SK-N-SH treated with all-trans-retinoic acid at 6 μM for 48 hours (cell line): ENCODE measurements at regions not wholly inside any gene's neighbourhood (a gene's known extent, or its start where the extent isn't known, plus 50 kb on each side); places are given as distances from the start of the nearest gene placed in this dataset.
"Not testable (repeated sequence)": the region's sequence is repeated elsewhere in the genome, so short reads cannot be mapped to it uniquely, and the experiment has no call there.

Source experiments
- ATAC-seq: fragments of 200-7000 bp; cut with Tn5 transposase; 3 replicates; pipeline ENCODE4 v1.9.1; 2020; ENCODE audit warnings: mild to moderate bottlenecking, moderate library complexity
- BACH2 ChIP-seq: fragments of 250-450 bp; sonication (Bioruptor Pico); IDR thresholded peaks from 2 replicates; pipeline ENCODE4 v1.9.0; 2021; ENCODE audit warnings: mild to moderate bottlenecking, borderline replicate concordance
- CSRNP3 ChIP-seq: fragments of 250-450 bp; sonication (Bioruptor Pico); IDR thresholded peaks from 2 replicates; pipeline ENCODE4 v1.5.1; 2021; ENCODE audit warnings: mild to moderate bottlenecking, moderate library complexity
- ESRRG ChIP-seq: fragments of 250-450 bp; sonication (Bioruptor Pico); IDR thresholded peaks from 2 replicates; pipeline ENCODE4 v1.6.1; 2021; ENCODE audit warnings: mild to moderate bottlenecking
- GLIS3 ChIP-seq: fragments of 250-450 bp; sonication (Bioruptor Pico); IDR thresholded peaks from 2 replicates; pipeline ENCODE4 v1.5.0; 2020; ENCODE audit warnings: mild to moderate bottlenecking, moderate library complexity
- ISL1 ChIP-seq: fragments of 250-450 bp; sonication (Bioruptor Pico); IDR thresholded peaks from 2 replicates; pipeline ENCODE4 v2.1.2; 2022; ENCODE audit warnings: mild to moderate bottlenecking, moderate library complexity
- OSR1 ChIP-seq: fragments of 250-450 bp; sonication (Bioruptor Pico); IDR thresholded peaks from 2 replicates; pipeline ENCODE4 v1.8.0; 2022; ENCODE audit warnings: moderate library complexity, mild to moderate bottlenecking, inconsistent platforms
- PATZ1 ChIP-seq: fragments of 250-450 bp; sonication (Bioruptor Pico); IDR thresholded peaks from 2 replicates; pipeline ENCODE4 v1.8.0; 2020; ENCODE audit warnings: mild to moderate bottlenecking, moderate library complexity, borderline replicate concordance
- PPARA ChIP-seq: fragments of 250-450 bp; sonication (Bioruptor Pico); IDR thresholded peaks from 2 replicates; pipeline ENCODE4 v1.5.0; 2020; ENCODE audit warnings: mild to moderate bottlenecking, borderline replicate concordance
- RARB ChIP-seq: fragments of 250-450 bp; sonication (Bioruptor Pico); IDR thresholded peaks from 2 replicates; pipeline ENCODE4 v1.8.0; 2021; ENCODE audit warnings: mild to moderate bottlenecking, moderate library complexity
- SNAI2 ChIP-seq: fragments of 250-450 bp; sonication (Bioruptor Pico); IDR thresholded peaks from 2 replicates; pipeline ENCODE4 v1.5.0; 2020; ENCODE audit warnings: mild to moderate bottlenecking, moderate library complexity
- TCF4 ChIP-seq: fragments of 250-450 bp; sonication (Bioruptor Pico); IDR thresholded peaks from 2 replicates; pipeline ENCODE4 v1.8.0; 2021; ENCODE audit warnings: mild to moderate bottlenecking, moderate library complexity, borderline replicate concordance
- TOX ChIP-seq: fragments of 250-450 bp; sonication (Bioruptor Pico); IDR thresholded peaks from 2 replicates; pipeline ENCODE4 v1.8.0; 2021; ENCODE audit warnings: mild to moderate bottlenecking, moderate library complexity, borderline replicate concordance
- ZC3H10 ChIP-seq: fragments of 250-450 bp; sonication (Bioruptor Pico); IDR thresholded peaks from 2 replicates; pipeline ENCODE4 v1.5.1; 2021; ENCODE audit warnings: mild to moderate bottlenecking, moderate library complexity
- ZFP3 ChIP-seq: fragments of 250-450 bp; sonication (Bioruptor Pico); IDR thresholded peaks from 2 replicates; pipeline ENCODE4 v1.5.0; 2020; ENCODE audit warnings: mild to moderate bottlenecking, moderate library complexity
- ZNF70 ChIP-seq: fragments of 450-650 bp; formaldehyde crosslinking; IDR thresholded peaks from 2 replicates; pipeline ENCODE4 v1.5.0; 2020; ENCODE audit warnings: mild to moderate bottlenecking, moderate library complexity
- ZNF8 ChIP-seq: fragments of 450-650 bp; formaldehyde crosslinking; IDR thresholded peaks from 2 replicates; pipeline ENCODE4 v1.5.0; 2020; ENCODE audit warnings: mild to moderate bottlenecking, moderate library complexity
- TF ChIP-seq, protein P1 (sequence below): fragments of 250-450 bp; sonication (Bioruptor Pico); IDR thresholded peaks from 2 replicates; pipeline ENCODE4 v1.5.1; 2020; ENCODE audit warnings: low read depth, mild to moderate bottlenecking, moderate library complexity
- TF ChIP-seq, protein P2 (sequence below): fragments of 250-450 bp; sonication (Bioruptor Pico); IDR thresholded peaks from 2 replicates; pipeline ENCODE4 v1.8.0; 2021; ENCODE audit warnings: low read depth, mild to moderate bottlenecking, moderate library complexity, borderline replicate concordance
- TF ChIP-seq, protein P3 (sequence below): fragments of 250-450 bp; sonication (Bioruptor Pico); IDR thresholded peaks from 2 replicates; pipeline ENCODE4 v1.5.0; 2020; ENCODE audit warnings: mild to moderate bottlenecking, moderate library complexity

DNA sequence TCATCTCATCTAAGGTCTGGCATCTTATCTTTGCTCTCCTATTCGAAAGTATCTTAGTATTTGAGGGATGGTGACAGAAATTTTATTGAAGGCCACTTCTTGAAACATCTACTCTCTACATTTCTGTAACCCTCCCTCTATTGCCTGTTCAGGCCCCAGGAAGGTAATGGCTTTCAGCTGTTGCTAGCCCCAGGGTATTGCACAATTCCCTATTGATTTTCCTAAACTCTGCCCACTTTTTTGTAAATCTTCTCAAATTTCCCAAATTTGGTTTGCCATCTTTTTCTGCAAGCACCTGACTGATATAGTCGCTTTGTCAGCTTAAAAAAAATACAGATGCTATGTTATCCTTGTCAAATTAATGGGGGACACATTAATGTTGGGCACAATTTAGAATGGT is 242.1 kb downstream of the RAP2B start (continued):
- TF ChIP-seq, protein P1, sequence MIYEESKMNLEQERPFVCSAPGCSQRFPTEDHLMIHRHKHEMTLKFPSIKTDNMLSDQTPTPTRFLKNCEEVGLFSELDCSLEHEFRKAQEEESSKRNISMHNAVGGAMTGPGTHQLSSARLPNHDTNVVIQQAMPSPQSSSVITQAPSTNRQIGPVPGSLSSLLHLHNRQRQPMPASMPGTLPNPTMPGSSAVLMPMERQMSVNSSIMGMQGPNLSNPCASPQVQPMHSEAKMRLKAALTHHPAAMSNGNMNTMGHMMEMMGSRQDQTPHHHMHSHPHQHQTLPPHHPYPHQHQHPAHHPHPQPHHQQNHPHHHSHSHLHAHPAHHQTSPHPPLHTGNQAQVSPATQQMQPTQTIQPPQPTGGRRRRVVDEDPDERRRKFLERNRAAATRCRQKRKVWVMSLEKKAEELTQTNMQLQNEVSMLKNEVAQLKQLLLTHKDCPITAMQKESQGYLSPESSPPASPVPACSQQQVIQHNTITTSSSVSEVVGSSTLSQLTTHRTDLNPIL, result no peak

- not testable (repeated sequence) for ATAC-seq
Measured at GRCh38 chr3:153405320-153405719, 243.3 kb downstream of the RAP2B start.

GRCh38 chr3:153410517-153410916 is 248.5 kb downstream of the RAP2B start:
- ATAC-seq, result no peak
- TF ChIP-seq PPARA, result no peak
- no peak for TF ChIP-seq TOX (CRISPR knock-in tag)
- no peak for TF ChIP-seq ZFP3
- no peak for TF ChIP-seq SNAI2 (CRISPR knock-in tag)
- TF ChIP-seq ZNF70 (CRISPR knock-in tag), result no peak
- TF ChIP-seq ZC3H10 (CRISPR knock-in tag), result no peak
- TF ChIP-seq TCF4 (CRISPR knock-in tag), result no peak
- no peak for TF ChIP-seq OSR1 (CRISPR knock-in tag)
- TF ChIP-seq PATZ1 (CRISPR knock-in tag), result no peak
- TF ChIP-seq, protein P2, sequence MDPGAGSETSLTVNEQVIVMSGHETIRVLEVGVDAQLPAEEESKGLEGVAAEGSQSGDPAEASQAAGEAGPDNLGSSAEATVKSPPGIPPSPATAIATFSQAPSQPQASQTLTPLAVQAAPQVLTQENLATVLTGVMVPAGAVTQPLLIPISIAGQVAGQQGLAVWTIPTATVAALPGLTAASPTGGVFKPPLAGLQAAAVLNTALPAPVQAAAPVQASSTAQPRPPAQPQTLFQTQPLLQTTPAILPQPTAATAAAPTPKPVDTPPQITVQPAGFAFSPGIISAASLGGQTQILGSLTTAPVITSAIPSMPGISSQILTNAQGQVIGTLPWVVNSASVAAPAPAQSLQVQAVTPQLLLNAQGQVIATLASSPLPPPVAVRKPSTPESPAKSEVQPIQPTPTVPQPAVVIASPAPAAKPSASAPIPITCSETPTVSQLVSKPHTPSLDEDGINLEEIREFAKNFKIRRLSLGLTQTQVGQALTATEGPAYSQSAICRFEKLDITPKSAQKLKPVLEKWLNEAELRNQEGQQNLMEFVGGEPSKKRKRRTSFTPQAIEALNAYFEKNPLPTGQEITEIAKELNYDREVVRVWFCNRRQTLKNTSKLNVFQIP (CRISPR knock-in tag), result no peak
- TF ChIP-seq ZNF8 (CRISPR knock-in tag), result no peak
- TF ChIP-seq, protein P1, result no peak
- no peak for TF ChIP-seq BACH2
- no peak for TF ChIP-seq GLIS3 (CRISPR knock-in tag)
- TF ChIP-seq CSRNP3 (CRISPR knock-in tag), result no peak
- TF ChIP-seq, protein P3, sequence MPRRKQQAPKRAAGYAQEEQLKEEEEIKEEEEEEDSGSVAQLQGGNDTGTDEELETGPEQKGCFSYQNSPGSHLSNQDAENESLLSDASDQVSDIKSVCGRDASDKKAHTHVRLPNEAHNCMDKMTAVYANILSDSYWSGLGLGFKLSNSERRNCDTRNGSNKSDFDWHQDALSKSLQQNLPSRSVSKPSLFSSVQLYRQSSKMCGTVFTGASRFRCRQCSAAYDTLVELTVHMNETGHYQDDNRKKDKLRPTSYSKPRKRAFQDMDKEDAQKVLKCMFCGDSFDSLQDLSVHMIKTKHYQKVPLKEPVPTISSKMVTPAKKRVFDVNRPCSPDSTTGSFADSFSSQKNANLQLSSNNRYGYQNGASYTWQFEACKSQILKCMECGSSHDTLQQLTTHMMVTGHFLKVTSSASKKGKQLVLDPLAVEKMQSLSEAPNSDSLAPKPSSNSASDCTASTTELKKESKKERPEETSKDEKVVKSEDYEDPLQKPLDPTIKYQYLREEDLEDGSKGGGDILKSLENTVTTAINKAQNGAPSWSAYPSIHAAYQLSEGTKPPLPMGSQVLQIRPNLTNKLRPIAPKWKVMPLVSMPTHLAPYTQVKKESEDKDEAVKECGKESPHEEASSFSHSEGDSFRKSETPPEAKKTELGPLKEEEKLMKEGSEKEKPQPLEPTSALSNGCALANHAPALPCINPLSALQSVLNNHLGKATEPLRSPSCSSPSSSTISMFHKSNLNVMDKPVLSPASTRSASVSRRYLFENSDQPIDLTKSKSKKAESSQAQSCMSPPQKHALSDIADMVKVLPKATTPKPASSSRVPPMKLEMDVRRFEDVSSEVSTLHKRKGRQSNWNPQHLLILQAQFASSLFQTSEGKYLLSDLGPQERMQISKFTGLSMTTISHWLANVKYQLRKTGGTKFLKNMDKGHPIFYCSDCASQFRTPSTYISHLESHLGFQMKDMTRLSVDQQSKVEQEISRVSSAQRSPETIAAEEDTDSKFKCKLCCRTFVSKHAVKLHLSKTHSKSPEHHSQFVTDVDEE (CRISPR knock-in tag), result no peak
- TF ChIP-seq ESRRG, result no peak

- no peak for ATAC-seq
- TF ChIP-seq ESRRG (no peak), CSRNP3 (CRISPR knock-in tag) (no peak), ZNF70 (CRISPR knock-in tag) (no peak), PPARA (no peak), ISL1 (CRISPR knock-in tag) (no peak), RARB (CRISPR knock-in tag) (no peak), ZC3H10 (CRISPR knock-in tag) (no peak), TCF4 (CRISPR knock-in tag) (no peak), TOX (CRISPR knock-in tag) (no peak), GLIS3 (CRISPR knock-in tag) (no peak), ZFP3 (no peak), ZNF8 (CRISPR knock-in tag) (no peak)
- TF ChIP-seq, protein P1, result no peak
- TF ChIP-seq, protein P3 (CRISPR knock-in tag), result no peak
Measured at GRCh38 chr3:153414982-153415381, 253.0 kb downstream of the RAP2B start.
